ENCODE measurements at regions not wholly inside any gene's neighbourhood (a gene's known extent, or its start where the extent isn't known, plus 50 kb on each side); places are given as distances from the start of the nearest gene placed in this dataset.

DNA sequence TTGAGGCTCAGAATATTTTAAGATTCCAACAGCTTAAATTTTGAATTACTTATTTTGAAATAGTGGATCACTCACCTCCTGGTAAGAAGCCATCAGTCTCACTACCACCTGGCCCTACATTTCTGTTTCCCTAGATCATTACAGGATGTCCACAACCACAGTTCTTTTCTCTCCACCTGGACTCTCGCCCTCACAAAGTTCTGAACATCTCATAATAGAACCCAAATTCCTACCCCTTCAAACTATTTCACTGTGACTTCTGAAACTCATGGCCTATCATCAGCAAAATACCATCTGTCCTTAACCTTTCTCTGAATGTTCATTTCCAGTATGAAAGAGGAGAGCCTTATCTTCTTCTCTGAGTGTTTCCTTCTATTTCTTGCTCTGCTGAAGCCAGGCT is 299.2 kb upstream of the MGAT5 start:
- TF ChIP-seq EP300 (conservative IDR thresholded peaks at IDR 0.05; ENCODE audit: poor library complexity, severe bottlenecking): no peak
- TF ChIP-seq, protein P1, sequence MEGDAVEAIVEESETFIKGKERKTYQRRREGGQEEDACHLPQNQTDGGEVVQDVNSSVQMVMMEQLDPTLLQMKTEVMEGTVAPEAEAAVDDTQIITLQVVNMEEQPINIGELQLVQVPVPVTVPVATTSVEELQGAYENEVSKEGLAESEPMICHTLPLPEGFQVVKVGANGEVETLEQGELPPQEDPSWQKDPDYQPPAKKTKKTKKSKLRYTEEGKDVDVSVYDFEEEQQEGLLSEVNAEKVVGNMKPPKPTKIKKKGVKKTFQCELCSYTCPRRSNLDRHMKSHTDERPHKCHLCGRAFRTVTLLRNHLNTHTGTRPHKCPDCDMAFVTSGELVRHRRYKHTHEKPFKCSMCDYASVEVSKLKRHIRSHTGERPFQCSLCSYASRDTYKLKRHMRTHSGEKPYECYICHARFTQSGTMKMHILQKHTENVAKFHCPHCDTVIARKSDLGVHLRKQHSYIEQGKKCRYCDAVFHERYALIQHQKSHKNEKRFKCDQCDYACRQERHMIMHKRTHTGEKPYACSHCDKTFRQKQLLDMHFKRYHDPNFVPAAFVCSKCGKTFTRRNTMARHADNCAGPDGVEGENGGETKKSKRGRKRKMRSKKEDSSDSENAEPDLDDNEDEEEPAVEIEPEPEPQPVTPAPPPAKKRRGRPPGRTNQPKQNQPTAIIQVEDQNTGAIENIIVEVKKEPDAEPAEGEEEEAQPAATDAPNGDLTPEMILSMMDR (IDR thresholded peaks at IDR 0.05; ENCODE audit: poor library complexity, severe bottlenecking): no peak
- TF ChIP-seq SMC3 (conservative IDR thresholded peaks at IDR 0.05; ENCODE audit: poor library complexity): no peak
- TF ChIP-seq EZH2 (IDR thresholded peaks at IDR 0.05; ENCODE audit: borderline replicate concordance, insufficient read depth, low read length, poor library complexity, severe bottlenecking): no peak
- TF ChIP-seq RAD21 (conservative IDR thresholded peaks at IDR 0.05): no peak
